ENCODE measurements at regions not wholly inside any gene's neighbourhood (a gene's known extent, or its start where the extent isn't known, plus 50 kb on each side); places are given as distances from the start of the nearest gene placed in this dataset.
"Not testable (repeated sequence)": the region's sequence is repeated elsewhere in the genome, so short reads cannot be mapped to it uniquely, and the experiment has no call there.

DNA sequence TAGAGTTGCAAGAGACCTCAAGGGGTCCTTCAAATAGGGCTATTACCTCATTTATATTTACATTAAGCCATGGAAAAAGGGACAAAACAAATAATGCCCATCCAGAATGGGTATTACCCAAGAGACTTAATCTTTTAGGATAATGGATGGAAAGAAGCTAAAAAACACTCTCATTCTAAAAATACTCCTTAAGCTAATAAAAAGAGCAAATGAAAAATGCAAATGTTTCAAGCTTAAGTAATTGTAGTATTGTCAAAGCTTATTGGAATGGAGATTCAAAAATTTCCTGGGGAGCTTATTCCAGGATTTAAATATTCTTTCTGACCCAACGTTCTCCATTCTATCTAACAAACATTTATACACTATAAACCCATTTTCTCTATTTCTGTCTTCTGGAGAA lies 107.8 kb upstream of the SPIN4 start:
- no peak for DNase-seq

DNA sequence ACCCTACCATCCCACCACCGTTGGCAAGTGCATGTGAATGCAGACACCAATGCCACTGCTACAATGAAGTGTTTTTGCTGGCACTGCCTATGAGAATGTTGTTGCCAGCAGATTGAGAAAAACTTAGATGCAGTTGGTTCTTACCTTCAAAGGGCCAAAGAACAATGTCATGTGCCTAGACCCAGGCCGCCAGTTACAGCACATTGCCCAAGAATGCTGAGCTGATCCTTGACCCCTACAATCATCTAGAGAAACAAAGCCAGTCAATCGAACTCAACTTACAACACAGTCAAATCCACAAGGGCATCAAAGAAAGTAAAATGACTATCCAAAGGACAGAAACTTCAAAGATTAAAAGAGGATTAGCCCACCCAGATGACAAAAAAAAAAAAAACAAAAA lies 102.4 kb upstream of the SPIN4 start:
- DNase-seq: no peak

DNA sequence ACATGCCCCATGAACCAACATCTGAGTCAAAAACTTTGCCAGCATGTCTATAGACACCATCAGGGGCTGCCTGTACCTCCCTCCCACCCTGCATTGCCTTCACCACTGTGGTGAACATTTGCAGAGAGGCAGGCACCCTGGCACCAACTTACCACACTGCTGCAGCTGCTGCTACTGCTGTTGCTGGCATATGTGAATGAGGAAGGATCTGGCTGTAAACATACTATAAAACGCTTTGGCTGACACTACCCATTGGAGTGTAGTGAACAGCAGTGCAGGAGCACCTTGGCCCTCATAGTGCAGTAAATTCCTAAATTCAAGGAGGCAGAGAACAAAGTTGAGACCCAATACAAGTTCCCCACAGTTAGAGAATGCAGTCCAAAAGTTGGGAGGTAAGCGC lies 90.6 kb upstream of the SPIN4 start:
- DNase-seq: no peak

DNA sequence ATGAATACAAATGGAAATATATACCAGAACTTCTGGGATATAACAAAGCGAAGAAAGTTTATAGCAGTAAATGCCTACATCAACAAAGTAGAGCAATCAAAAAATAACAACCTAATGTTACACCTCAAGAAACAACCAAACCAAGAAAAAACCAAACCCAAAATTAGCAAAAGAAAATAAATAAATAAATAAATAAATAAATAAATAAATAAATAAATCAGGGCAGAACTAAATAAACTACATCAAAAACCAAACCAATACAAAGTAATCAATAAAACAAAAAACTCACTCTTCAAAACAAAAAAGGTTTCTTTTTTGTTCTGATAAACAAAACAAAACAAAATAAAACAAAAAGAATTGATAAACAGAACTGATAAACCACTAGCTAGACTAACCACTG lies 88.4 kb upstream of the SPIN4 start:
- DNase-seq: no peak

DNA sequence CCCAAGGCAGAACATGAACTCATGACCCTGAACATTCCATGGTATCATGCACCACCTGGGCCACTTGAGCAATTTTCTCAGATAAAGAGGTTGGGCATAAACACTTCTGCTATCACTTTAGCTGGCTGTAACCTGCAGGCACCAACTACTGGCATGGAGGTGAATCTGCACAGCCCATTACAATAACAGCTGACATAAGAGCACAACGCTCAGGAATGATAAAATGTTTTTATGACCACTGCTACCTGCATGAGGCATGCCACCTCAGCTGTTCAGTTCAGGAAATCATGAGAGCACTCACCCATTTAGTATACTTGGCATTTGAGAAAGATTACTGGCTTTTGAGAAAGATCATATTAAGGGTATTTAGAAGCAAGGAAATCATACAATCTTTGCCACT lies 85.7 kb upstream of the SPIN4 start:
- DNase-seq: no peak

DNA sequence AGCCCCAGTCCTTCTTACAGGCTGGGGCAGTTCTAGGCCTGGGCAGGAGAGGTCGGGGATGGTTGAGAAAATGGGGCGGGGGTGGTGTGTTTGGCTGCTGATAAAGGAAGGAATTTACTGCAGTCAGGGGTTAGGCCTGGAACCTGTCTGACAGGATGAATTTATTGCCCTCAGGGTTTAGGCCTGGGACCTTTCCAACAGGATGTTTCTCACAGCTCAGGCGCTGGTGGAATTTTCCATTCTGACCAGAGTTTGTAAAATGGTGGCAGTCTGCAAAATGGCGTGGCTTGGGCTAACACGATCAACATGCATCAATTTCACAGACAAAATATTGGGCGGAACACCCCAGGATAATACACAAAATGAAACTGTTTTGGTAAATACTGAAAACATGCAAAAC lies 83.5 kb upstream of the SPIN4 start:
- DNase-seq: peak; percentile 2

DNA sequence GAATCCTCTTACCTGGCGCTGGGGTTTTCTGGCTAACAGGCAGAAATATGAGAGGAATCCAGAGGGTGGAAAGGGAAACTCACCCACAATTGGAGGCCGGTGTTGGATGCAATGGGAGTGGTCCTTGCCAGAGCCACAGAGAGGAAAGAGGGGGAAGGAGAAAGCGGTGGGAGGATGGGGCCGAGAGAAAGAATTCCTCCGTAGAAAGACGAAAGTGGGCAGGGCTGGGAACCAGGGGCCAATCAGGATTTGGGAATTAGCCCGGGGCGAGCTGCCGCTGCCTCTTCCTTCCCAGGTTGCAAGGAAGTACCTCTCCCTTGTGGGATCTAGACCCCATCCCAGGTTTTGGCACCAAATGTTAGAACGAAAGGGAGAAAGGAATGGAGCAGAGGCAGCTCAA lies 83.1 kb upstream of the SPIN4 start:
- DNase-seq: no peak

DNA sequence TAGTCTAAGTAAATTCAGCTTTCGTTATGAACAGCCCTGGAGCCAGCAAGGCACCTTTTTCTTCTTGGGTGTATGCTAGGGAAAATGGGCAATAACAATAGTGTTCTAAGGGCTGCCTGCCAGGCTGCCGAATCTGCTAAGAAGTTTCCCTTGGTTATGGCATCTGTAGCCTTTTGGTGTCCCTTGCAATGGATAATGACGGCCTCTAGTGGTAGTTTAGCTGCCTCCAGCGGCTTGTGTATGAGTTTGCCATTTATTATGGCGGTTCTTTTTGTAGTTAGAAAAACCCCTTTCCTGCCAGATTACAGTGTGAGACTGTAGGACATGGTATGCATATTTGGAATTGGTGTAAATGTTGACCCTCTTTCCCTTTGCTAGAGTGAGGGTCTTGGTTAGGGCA lies 78.9 kb upstream of the SPIN4 start:
- no peak for DNase-seq

DNA sequence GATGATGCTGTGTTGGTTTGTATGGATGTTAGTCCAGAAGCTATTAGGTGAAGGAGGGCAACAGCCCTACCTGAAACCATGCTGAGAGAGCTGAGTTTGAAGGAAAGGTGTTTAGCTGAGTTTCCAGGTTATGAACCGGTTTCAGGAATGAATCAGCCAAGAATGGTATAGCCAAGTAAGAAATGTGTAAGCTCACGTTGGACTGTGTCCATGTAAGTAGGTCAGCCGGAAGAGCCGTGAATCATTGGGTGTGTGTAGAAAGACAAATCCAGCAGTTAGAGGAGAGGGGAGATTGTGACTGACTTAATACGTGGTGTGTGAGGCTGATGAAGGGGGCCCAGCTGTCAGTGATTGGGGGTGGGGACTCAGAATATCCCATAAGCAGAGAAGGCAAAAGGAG lies 77.2 kb upstream of the SPIN4 start:
- DNase-seq: peak; percentile 1

DNA sequence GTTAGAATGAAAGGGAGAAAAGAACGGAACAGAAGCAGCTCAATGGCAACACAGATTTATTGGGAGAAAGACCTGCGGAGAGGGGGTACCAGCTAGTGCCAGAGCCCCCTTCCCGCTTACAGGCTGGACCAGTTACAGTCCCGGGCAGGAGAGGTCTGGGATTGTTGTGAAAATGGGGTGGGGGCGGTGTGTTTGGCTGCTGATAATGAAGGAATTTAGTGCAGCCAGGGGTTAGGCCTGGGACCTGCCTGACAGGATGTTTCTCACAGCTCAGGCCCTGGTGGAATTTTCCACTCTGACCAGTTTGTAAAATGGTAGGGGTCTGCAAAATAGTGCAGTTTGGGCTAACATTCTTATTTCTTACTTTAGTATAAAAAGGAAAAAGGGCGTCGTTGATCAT lies 75.4 kb upstream of the SPIN4 start:
- DNase-seq: no peak

DNA sequence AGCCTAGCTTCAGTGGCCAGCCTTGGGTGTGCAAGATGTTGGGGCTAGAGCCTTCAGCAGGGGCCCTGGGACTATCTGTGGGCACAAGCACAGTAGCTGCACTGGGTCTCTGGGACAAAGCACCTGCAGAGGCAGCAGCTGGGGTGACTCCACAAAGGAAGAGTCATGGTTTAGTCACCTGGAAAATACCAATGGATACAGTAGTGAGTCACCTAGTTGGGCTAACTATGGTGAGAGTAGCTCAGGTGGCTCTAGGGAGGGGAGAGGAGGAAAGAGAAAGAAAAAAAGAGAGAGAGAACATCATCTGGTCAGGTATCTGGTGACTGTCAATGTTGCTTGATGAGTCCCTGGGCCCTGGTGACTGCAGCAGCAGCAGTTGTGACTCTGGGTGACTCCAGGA lies 72.9 kb upstream of the SPIN4 start:
- no peak for DNase-seq

DNA sequence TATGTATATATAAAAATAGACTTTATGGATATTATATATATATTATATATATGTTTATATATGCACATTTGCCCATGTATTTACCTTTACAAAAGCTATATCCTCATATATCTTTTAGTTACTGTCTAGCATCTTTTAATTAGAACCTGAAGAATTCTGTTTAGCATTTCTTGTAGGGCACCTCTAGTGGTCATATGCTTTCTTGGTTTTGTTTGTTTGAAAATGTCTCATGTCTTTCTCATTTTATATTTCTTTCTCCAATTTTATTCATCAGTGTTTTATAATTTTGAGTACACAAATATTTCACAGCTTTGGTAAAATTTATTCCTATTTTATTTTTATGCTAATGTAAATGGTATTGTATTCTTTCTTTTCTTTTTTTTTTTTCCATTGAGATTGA lies 70.3 kb upstream of the SPIN4 start:
- DNase-seq: no peak

DNA sequence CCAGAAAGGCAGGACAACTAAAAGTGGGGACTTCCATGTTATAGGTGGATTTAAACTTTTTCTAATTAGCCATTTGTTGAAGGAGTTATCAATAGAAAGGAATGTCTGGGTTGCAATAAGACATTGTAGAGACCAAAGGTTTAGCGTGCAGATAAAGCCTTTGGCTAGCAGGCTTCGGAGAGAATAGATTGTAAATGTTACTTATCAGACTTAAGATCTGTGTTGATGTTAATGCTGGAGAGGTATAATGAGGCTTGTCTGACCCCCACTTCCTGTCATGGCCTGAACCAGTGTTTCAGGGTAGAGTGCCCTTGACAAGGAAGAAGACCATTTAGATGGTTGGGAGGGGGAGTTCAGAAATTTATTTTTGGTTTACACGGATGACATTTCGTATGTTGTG lies 67.1 kb upstream of the SPIN4 start:
- DNase-seq: no peak

DNA sequence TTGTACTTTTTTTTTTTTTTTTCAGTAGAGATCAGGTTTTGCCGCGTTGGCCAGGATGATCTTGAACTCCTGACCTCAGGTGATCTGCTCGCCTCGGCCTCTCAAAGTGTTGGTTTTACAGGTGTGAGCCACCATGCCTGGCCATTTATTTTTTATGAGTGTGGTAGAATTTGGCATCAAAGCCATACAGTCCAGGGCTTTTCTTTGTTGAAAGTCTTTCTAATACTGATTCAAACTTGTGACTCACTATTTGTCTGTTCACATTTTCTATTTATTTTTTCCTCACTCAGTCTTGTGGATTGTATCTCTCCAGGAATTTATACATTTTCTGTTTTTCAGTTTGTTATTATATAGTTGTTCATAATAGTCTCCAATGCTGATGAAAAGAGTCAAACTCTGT lies 66.5 kb upstream of the SPIN4 start:
- no peak for DNase-seq

DNA sequence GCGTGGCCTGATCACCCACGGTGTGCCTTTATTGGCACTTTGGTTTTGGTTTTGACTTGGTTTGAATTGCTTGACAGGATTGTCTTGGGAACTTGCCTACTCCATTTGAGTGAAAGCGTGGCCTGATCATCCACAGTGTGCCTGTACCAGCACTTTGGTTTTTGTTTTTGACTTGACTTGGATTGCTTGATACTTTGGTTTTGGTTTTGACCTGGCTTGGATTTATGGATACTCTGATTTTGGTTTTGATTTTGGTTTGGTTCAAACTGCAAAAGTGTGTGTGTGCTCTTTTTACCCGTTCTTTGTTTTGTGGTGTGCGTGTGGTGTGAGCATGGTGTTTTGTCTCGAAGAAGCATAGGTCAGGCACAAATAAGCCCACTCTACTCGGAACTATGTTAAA lies 58.8 kb upstream of the SPIN4 start:
- DNase-seq: not testable (repeated sequence)

DNA sequence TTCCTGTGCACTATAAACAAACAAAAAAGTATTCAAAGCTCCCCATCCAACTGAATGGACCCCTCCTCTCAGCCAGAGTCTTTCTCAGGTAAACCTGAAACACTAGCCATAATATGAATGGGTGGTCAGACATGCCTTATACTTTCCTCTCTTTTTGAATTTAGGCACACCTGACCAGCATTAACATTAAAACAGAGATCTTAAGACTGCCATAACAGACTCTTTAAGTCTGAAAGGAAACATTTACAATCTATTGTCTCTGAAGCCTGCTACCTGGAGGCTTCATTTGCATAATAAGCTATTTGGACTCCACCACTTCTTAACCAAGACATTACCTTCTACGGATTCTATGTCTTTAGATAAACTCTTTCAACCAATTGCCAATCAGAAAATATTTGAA lies 56.9 kb upstream of the SPIN4 start:
- no peak for DNase-seq

DNA sequence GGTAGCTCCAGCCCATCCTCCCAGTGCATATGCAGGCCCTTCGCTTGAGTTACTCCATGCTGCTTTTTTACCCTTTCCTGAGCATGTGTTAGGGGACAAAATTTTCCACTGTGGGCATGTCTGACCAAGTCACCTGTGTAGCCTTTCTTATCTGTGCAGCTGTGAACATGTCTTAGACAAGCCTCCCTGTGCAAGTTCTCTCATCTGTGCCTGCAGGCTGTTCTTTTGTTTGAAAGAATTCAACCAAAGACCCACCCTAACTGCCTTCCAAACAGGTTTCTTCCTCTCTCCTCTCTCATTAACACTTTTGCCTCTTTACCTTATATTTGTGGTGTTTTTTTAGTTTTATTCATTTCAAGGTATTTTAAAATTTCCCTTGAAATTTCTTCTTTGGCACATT lies 53.2 kb upstream of the SPIN4 start:
- DNase-seq: no peak

DNA sequence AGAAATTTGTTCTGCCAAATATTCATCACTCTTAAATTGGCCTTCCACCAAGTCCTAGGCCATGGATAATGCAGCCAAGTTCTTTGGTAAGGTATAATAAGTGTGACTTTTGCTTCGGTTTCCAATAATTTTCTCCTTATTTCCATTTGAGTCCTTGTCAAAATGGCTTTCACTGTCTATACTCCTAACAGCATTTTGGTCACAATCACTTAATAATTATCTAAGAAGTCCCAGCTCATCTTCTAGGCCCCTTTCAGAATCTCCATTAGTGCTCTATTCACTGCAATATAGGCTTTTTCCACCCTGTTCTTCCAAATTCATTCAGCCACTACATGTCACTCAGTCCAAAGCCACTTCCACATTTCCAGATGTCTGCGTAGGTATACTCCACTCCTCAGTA lies 51.0 kb upstream of the SPIN4 start:
- DNase-seq: no peak
